ENCODE measurements at regions not wholly inside any gene's neighbourhood (a gene's known extent, or its start where the extent isn't known, plus 50 kb on each side); places are given as distances from the start of the nearest gene placed in this dataset.
"Not testable (repeated sequence)": the region's sequence is repeated elsewhere in the genome, so short reads cannot be mapped to it uniquely, and the experiment has no call there.

DNA sequence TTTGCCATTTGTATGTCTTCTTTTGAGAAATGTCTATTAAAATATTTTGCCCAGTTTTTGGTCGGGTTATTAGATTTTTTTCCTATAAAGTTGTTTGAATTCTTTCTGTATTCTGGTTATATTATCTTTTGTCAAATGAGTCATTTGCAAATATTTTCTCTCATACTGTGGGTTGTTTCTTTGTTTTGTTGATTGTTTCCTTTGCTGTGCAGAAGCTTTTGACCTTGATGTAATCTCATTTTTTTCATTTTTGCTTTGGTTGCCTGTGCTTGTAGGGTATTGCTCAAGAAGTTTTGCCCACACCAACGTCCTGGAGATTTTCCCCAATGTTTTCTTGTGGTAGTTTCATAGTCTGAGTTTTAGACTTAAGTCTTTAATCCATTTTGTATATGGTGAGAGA is 245.7 kb downstream of the ADCYAP1 start:
- DNase-seq, result no peak

DNA sequence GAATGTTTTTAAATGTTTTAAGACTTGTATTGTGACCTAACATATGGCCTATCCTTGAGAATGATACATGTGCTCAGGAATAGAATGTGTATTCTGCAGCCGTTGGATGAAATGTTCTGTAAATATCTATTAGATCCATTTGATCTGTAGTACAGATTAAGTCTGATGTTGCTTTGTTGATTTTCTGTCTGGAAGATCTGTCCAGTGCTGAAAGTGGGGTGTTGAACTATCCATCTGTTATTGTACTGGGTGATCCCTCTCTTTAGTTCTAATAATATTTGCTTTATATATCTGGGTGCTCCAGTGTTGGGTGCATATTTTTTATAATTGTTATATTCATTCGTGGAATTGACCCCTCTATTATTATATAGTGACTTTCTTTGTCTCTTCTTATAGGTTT is 248.3 kb downstream of the ADCYAP1 start:
- not testable (repeated sequence) for DNase-seq

DNA sequence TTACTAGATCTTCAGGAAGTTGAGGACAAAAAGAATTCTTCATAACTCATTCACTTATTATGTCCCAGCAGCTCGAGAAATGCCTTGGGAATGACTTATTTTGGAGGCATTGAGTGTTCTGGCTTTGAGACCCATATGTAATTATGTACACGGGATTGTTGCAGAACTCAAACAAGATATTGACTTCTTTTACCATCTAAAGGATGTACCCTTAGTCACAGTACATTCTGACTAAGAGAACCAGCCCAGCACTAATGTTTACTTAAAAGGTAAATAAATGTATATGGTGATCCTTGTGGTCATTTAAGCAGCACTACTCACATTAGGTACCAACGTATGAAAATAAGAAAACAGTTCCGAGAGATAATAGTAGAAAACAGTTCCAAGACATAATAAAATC is 268.9 kb downstream of the ADCYAP1 start:
- no peak for DNase-seq

DNA sequence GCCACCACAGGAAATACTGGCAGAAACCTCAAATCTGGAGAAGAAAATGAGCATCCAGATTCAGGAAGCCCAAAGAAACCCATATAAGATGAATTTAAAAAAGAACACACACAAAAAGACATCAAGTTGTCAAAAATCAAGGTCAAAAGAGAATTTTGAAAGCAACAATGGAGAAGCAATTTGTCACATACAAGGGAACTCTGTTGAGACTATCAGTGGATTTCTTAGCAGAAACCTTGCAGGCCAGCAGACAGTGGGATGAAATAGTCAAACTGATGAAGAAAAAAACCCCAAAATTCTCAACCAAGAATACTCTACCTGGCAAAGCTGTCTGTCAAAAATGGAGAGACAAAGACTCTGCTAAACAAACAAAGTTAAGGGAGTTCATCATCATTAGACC is 272.6 kb downstream of the ADCYAP1 start:
- no peak for DNase-seq

DNA sequence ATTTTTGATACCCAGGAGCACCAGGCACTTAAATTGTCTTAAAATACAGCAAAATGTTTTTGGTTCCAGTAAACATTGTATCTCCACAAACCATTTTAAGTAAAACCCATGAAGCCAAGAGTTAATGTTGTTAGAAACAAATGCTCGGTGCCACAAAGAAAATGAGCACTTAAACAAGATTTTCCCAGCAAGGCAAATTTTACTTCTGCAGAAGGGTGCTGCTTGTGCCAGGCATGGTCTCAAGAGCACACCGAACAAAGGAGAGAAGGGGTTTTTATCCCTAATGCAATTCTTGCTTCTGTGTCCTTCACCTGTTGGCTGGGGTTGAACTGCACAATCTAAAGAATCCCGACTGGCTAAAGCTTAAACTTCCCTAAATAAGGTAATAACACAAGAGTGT is 286.7 kb downstream of the ADCYAP1 start:
- DNase-seq, result no peak

DNA sequence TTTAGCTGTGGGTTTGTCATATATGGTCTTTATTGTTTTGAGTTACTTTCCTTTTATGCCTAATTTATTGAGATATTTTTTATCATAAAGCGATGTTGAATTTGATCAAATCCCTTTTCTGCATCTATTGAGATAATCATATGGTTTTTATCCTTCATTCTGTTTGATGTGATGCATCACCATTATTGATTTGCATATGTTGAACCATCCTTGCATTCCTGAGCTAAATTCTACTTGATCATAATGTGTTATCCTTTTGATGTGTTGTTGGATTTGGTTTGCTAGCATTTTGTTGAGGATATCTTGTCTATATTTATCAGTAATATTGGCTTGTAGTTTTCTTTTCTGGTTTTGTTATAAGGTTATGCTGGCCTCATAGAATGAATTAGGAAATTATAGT is 308.5 kb downstream of the ADCYAP1 start:
- no peak for DNase-seq

DNA sequence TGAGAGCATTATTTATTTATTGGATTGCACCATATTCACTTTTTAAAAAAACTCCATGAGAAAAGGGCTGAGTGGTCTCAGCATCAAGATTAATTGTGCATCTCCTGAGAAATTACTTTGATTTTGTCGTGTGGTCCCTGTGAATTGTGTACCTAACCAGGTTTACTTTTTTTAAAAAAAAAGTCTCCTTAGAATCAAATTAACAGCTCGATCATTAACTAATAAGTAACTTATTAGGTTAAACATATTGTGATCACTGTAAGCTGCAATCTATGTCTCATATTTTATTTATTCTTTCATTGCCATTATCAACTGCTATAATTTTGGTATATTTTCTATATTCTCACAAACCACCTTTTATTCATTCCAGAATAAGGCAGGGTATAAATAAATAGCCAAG is 318.2 kb downstream of the ADCYAP1 start:
- DNase-seq, result no peak

DNA sequence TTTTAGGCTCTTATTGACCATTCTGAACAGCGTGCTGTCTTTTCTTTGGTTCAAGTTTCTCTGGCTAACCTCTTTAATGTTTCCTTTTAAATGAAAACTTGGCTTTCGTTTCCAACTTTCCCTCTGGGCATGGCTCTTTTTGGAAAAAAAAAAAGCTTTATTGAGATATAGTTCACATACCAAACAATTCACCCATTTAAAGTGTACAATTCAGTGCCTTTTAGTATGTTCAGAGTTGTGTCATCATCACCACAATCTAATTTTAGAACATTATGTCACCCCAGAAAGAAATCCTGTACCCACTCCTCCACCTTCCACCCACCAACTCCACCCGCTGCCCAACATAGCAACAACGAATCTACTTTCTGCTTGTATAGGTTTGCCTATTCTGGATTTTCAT is 322.4 kb downstream of the ADCYAP1 start:
- DNase-seq, result no peak

DNA sequence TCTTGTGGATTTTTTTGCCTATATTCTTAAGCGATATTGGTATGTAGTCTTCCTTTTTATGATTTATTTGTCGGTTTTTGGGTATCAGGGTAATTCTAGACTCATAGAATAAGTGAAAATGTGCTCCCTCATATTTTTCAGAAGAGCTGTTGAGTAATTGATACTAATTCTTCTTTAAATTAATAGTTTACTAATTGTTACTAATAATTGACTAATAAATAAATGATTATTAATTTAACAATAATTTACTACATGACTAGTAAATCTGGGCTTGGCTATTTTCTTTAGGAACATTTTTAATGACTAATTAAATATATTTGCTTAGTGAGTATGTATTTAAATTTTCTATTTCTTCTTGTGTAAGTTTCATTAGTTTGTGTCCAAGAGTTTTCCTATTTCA is 325.0 kb downstream of the ADCYAP1 start:
- no peak for DNase-seq

DNA sequence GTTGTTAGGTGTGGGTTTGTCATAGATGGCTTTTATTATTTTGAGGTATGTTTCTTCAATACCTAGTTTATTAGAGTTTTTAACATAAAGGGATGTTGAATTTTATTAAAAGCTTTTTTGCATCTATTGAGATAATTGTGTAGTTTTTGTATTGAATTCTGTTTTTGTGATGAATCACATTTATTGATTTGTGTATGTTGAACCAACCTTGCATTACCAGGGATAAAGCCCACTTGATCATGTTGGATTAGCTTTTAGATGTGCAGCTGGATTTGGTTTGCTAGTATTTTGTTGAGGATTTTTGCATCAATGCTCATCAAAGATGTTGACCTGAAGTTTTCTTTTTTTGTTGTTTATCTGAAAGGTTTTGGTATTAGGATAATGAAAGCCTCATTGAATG is 328.2 kb downstream of the ADCYAP1 start:
- DNase-seq, result no peak

DNA sequence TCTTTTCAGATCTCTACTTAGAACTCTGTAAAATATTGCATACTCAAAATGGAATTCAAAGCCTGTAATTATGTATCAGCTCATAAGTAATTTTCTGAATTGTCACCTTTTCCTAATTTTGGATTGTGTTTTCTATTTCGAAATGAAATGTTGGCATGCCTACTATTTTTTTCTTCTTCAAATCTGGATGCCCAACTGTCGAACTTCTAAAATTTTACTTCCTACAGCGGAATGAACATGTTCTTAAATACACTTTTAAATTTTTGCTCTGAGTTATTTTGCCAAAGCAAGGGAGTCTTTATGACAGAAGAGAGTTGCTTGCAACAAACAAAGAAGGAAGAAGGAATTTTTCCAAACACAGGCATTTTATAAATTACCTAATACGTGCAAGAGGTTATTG is 336.0 kb downstream of the ADCYAP1 start:
- DNase-seq, result no peak

DNA sequence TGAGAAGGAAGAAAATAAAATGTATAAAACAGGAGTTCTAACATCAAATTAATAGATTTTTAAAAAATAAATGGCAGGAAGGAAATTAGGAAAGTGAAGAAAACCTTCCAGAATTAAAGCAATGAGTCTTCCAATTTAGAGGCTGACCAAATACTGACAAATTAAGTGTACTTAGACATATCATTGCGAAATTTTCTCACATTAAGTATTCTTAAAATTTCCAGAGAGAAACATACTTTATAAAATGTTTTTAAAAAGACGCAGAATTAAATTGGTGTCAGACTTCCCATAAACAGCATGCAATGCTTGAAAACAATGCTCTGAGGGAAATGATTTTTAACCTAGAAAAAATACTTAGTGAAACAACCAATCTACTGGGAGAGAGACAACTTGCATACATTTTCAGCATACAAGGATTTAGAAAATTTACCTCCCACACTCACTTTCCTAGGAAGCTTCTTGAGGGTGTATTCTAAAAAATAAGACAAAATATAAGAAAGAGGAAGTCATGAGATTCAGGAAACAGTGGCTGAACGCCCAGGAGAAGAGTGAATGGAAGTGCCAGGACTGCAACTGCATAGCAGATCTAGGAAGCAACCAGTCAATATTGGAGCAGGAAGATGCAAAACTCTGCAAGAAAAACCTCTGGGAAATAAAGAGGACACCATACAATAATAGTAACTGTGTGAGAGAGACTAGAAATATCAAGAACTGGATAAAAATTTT is 339.9 kb downstream of the ADCYAP1 start:
- no peak for DNase-seq

DNA sequence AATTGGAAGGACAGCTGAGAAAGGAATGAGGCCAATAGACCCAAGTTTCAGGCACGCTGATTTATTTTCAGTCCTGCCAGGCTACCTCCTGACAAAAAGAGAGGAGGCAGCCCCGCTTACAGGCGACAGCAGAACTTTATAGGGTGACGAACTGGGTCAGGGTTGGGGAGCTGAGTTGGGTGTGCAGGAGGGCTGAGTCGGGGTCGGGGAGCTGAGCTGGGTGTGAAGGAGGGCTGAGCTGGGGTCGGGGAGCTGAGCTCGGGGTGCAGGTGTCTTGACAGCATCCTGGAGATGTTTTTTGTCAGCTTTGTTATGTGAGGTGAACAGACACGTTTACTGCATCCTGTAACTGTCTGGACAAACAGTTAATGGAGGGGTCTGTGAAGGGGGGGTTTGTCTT is 342.2 kb downstream of the ADCYAP1 start:
- DNase-seq, result no peak

DNA sequence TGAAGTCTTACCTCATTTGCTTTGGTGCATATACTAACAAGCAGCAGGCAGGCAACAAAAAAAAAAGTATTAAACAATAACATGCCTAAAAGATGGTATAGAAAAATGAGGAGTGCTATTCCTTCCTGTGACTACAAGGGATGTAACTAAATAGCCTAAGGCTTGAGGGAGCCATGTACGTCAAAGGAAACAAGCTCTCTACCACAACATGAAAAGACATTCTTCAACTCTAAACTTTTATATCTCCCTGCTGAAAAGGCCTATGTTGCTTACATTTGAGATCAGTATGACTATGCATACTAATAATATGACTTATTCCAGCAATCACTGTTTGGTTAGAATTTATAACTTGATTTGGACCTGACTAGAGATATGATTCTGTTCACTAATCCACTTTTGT is 347.9 kb downstream of the ADCYAP1 start:
- DNase-seq, result no peak

DNA sequence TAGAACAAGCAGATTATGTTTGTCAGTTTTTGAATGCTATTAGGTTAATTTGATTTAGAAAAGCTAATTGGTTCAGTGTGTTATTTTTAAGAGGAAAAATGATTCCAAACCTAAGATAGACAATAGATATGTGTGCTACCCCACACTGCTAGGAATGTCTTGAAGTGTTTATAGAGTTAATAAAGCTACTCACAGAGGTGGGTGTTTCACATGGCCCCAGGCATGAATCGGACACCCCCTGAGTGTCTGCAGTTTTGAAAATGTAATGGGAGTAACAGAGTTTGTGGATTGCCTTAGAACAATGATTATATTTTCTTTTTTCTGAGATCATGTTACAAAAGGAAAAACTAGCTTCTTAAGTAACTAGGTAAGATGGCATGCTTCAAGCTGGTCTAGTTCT is 348.3 kb downstream of the ADCYAP1 start:
- no peak for DNase-seq

DNA sequence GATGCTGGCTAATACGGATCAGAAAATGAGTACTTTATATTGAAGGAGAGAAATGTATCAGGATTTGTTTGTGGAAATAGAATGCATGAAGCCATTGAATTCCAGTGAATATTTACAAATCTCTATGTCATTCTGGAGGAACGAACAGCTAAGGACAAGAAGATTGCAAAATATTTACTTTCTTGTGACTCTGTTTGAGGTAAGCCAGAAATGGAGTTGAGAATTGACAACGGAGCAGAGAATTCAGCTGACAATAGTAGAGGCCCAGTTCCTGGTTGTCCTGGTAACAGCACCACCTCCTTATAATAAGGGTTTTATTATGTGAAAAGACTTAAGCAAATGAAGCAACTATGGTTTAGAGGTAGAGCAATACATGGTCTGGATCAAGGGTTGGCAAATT is 349.2 kb downstream of the ADCYAP1 start:
- DNase-seq, result no peak

DNA sequence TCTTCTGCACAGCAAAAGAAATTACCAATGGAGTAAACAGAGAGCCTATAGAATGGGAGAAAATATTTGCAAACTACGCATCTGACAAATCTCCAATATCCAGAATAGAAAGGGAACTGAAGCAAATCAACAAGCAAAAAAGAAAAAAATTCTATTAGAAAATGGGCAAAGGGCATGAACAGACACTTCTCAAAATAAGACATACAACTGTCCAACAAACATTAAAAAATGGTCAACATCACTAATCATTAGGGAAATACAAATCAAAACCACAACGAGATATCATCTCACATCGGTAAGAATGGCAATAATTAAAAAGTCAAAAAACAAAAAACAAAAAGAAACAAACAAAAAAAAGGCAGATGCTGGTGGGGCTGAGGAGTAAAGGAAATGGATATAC is 356.4 kb downstream of the ADCYAP1 start:
- DNase-seq, result no peak

DNA sequence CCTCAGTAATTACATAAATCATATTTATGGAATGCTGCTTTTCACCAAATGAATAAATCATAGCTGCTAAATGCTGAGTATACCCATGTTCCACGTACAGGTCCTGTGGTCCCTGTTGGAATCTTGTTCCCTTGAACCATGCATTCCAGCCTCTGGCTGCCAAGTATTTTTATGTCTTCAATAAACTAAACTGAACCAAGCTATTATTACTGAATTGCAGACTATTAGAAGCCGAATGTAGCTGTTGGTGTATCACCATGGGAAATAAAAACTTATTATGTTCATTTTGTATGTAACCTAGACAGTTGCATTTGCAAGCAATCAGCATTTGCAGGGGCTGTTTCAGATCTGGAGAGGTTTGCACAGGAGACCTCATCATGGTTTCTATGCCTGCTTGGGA is 362.4 kb downstream of the ADCYAP1 start:
- no peak for DNase-seq

DNA sequence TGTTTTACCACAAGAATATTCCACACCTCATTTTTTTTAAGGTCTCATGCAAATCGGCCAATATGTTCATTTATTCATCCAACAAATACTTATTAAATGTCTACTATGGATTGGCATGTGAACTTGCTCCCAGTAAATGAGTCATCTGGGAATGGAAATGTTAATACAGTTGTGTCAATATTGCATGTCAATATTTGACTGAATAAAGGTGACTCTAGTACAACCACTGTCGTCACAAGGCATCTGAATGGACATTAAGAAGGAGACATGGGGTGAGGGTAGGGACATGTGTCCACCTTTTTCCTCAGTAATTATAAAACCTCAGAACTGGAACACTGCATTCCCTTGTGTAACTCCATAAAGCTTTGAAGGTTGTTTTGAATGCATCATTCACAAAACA is 365.4 kb downstream of the ADCYAP1 start:
- DNase-seq, result no peak

DNA sequence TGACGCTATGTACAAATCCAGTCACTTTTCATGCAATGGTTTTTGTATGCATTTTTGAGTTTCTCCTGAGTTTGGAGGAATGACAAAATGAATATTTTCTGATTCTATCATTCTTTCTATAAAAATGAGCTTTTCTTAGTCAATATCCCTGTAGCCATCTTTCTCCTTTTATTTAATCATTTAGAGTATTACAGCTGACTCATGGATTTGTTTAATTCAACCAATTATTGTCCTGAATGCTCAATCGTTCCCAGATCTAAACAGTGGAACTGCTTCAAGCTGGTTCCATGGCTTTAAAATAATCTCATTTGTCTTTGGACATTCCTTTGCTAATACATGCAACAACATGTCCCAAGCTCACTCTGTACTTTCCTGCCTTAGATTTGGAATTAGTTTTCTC is 368.8 kb downstream of the ADCYAP1 start:
- no peak for DNase-seq

DNA sequence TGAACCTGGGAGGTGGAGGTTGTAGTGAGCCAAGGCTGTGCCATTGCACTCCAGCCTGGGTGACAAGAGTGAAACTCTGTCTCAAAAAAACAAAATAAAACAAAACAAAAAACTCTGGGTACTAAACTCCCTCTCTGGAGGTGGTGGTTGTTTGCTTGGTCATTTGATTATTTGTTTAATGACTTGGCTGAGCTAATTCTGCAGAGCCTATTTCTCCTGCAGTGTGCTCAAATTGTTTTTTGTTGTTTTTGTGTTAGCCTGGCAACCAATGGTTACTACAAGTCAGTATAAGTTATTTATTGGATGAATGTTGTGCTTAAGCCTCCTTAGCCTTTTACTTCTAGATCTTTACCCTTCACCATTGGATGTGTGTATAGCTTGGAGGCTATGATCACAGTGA is 387.5 kb downstream of the ADCYAP1 start:
- DNase-seq, result no peak

DNA sequence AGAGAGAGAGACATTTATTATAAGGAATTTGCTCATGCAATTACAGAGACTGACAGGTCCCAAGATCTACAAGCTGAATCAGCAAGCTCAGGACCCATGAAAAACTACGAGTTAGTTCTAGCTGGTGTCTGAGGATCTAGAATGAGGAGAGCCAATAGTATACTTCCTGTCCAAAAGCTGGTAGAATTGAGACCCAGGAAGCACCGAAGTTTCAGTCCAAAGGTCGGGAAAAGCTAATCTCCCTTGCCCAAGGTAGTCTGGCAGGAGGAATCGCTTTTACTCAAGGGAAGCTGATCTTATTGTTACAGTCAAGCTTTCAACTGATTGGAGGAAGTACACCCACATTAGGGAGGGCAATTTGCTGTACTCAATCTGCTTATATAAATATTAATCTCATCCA is 389.6 kb downstream of the ADCYAP1 start:
- no peak for DNase-seq

DNA sequence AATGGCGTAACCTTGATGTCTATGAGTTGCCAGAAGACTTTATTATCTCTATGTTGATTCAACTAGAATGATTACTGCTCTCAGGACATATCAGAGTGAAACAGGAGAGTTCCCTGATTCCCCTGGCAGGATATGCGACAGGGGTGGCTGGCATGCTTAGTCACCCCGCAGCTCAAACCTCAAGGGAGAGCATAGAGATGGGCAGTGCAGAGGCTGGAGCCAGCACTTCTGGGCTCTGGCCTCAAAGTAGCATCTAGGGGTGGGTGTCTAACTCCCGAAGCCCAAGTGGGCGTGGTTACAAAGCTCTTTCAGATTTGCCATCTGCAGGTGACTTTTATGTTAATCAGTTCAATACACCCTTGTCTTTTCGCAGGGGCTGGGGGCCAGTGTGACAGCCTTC is 391.6 kb downstream of the ADCYAP1 start:
- DNase-seq, result no peak

DNA sequence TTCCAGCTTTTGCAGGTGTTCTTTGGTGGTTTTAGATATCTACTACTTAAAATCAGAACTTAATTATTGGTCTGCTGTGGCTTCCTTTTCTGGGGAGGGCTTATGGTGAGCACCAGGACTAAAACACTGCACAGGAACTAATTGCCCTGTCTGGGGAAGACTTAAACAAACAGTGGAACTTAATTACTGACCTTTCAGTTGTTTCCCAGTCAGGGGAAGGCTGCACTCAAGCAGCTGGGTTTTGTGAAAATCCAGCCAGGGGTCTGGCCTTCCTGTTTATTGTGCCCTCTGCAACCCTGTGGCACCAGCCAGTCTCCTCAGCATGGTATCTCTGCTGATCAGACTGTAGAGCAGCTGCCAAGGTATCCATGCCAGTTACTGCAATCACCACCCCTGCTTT is 398.2 kb downstream of the ADCYAP1 start:
- no peak for DNase-seq

DNA sequence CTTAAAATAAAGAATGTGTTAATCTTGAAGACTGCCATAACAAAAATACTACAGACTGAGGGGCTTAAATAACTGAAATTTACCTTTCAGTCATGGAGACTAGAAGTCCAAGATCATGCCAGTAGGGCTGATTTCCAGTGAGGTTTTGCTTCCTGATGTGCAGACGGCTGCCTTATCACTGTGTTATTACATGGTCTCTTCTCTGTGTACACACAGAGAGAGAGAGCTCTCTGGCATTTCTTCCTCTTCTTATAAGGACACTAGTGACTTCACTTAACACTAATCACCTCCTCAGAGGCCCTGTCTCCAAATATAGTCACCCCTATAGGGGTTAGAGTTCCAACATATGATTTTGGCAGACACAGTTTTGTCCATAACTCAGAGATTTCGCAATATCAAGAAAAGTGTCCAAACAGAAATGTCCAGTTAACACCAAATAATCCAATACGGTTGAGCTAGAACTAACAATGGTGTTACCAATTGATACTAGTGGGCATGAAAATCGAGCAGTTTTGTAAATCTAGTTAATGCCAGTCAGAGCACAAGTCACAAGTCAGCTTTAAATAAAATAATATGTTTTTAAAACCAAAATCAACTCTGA is 399.8 kb downstream of the ADCYAP1 start:
- DNase-seq, result no peak

All from activated CD4-positive, alpha-beta T cell treated with anti-CD3 and anti-CD28 coated beads for 4 hours (primary cell).